Liver (tissue), 8 donors: ENCODE measurements at regions not wholly inside any gene's neighbourhood (a gene's known extent, or its start where the extent isn't known, plus 50 kb on each side); places are given as distances from the start of the nearest gene placed in this dataset.

Experiments
- DNase-seq: peaks from one replicate; pipeline ENCODE4 v3.0.0-alpha.2; 2017; ENCODE audit warnings: low spot score
- H3K27ac ChIP-seq, 2 donors: one replicate each; pipeline ENCODE4 v1.7.0; 2013; ENCODE audit warnings: inconsistent platforms in 2 of 2, low read length in 2 of 2, control low read depth in 1 of 2, low read depth in 1 of 2, mild to moderate bottlenecking in 1 of 2
- H3K27me3 ChIP-seq, 4 donors: one replicate each; pipeline versions ENCODE4 v1.6.1 to v1.7.0; 2013; ENCODE audit warnings: low read length in 3 of 4, inconsistent platforms in 1 of 4, mild to moderate bottlenecking in 1 of 4, moderate library complexity in 1 of 4; ENCODE audit not compliant: control insufficient read depth in 4 of 4, insufficient read depth in 4 of 4
- H3K36me3 ChIP-seq, 4 donors: one replicate each; pipeline versions ENCODE4 v1.6.1 to v1.7.0; 2013; ENCODE audit warnings: low read length in 3 of 4, mild to moderate bottlenecking in 3 of 4, low read depth in 1 of 4, moderate library complexity in 1 of 4; ENCODE audit not compliant: control insufficient read depth in 4 of 4, insufficient read depth in 3 of 4
- H3K4me1 ChIP-seq, 4 donors: one replicate each; pipeline versions ENCODE4 v1.6.1 to v1.7.0; 2013; ENCODE audit warnings: low read length in 3 of 4, mild to moderate bottlenecking in 3 of 4, moderate library complexity in 1 of 4; ENCODE audit not compliant: control insufficient read depth in 4 of 4, insufficient read depth in 4 of 4
- H3K4me3 ChIP-seq, 3 donors: one replicate each; pipeline versions ENCODE4 v1.6.1 to v1.7.0; 2013; ENCODE audit warnings: low read length in 3 of 3, control low read depth in 1 of 3, low read depth in 1 of 3, mild to moderate bottlenecking in 1 of 3
- H3K9ac ChIP-seq, 2 donors: one replicate each; pipeline ENCODE4 v1.7.0; 2013; ENCODE audit warnings: low read length in 2 of 2, mild to moderate bottlenecking in 2 of 2, moderate library complexity in 2 of 2, control low read depth in 1 of 2, low read depth in 1 of 2
- H3K9me3 ChIP-seq, 4 donors: one replicate each; pipeline versions ENCODE4 v1.6.1 to v1.7.0; 2013; ENCODE audit warnings: low read length in 3 of 4; ENCODE audit not compliant: control insufficient read depth in 4 of 4
- ATF3 ChIP-seq: IDR thresholded peaks from 2 replicates; pipeline ENCODE4 v1.6.1; 2016; ENCODE audit warnings: antibody characterized with exemption
- CTCF ChIP-seq: fragments of 150-350 bp; IDR thresholded peaks from 2 replicates; pipeline ENCODE4 v1.5.1; 2017; ENCODE audit warnings: improper control_type of control experiment, low read depth, low read length; ENCODE audit not compliant: missing input control
- EGR1 ChIP-seq, 2 donors: IDR thresholded peaks; 2 replicates each; pipeline ENCODE4 v1.6.1; 2016 to 2018; ENCODE audit warnings: antibody characterized with exemption in 2 of 2, low read depth in 2 of 2
- FOXA1 ChIP-seq: IDR thresholded peaks from 2 replicates; pipeline ENCODE4 v1.6.1; 2016; ENCODE audit warnings: antibody characterized with exemption
- FOXA2 ChIP-seq: IDR thresholded peaks from 2 replicates; pipeline ENCODE4 v1.6.1; 2016; ENCODE audit warnings: antibody characterized with exemption
- GABPA ChIP-seq, 2 donors: IDR thresholded peaks in 1 of 2; conservative IDR thresholded peaks in 1 of 2; 2 replicates each; pipeline ENCODE4 v1.6.1; 2016; ENCODE audit warnings: antibody characterized with exemption in 2 of 2, mild to moderate bottlenecking in 1 of 2, moderate library complexity in 1 of 2
- HNF4A ChIP-seq, 2 donors: conservative IDR thresholded peaks; 2 replicates each; pipeline ENCODE4 v1.6.1; 2016; ENCODE audit warnings: antibody characterized with exemption in 2 of 2, mild to moderate bottlenecking in 2 of 2
- HNF4G ChIP-seq: IDR thresholded peaks from 2 replicates; pipeline ENCODE4 v1.6.1; 2016; ENCODE audit warnings: antibody characterized with exemption
- JUND ChIP-seq, 2 donors: IDR thresholded peaks; 2 replicates each; pipeline ENCODE4 v1.6.1; 2016; ENCODE audit warnings: antibody characterized with exemption in 2 of 2
- NR2F2 ChIP-seq: IDR thresholded peaks from 2 replicates; pipeline ENCODE4 v1.6.1; 2016; ENCODE audit warnings: antibody characterized with exemption
- RAD21 ChIP-seq, 2 donors: IDR thresholded peaks; 2 replicates each; pipeline ENCODE4 v1.6.1; 2016; ENCODE audit warnings: antibody characterized with exemption in 2 of 2, mild to moderate bottlenecking in 2 of 2
- RXRA ChIP-seq, 2 donors: IDR thresholded peaks; 2 replicates each; pipeline ENCODE4 v1.6.1; 2017 to 2018; ENCODE audit warnings: antibody characterized with exemption in 2 of 2, mild to moderate bottlenecking in 1 of 2
- SP1 ChIP-seq: IDR thresholded peaks from 2 replicates; pipeline ENCODE4 v1.6.1; 2018; ENCODE audit warnings: antibody characterized with exemption, mild to moderate bottlenecking
- TAF1 ChIP-seq: conservative IDR thresholded peaks from 2 replicates; pipeline ENCODE4 v1.6.1; 2016; ENCODE audit warnings: antibody characterized with exemption, mild to moderate bottlenecking
- YY1 ChIP-seq: IDR thresholded peaks from 2 replicates; pipeline ENCODE4 v1.6.1; 2016; ENCODE audit warnings: antibody characterized with exemption, mild to moderate bottlenecking
- ZBTB33 ChIP-seq: IDR thresholded peaks from 2 replicates; pipeline ENCODE4 v1.6.1; 2016; ENCODE audit warnings: antibody characterized with exemption
- WGBS: extraction: QIAGEN DNeasy Blood & Tissue Kit; methylation state at CpG from one replicate; pipeline ENCODE4 v1.1.7; 2013; 5-methylcytosine and 5-hydroxymethylcytosine counted together
- TF ChIP-seq, protein P1 (sequence below): IDR thresholded peaks from 2 replicates; pipeline ENCODE4 v1.6.1; 2016; ENCODE audit warnings: antibody characterized with exemption, mild to moderate bottlenecking
- TF ChIP-seq, protein P2 (sequence below): IDR thresholded peaks from 2 replicates; pipeline ENCODE4 v1.6.1; 2016; ENCODE audit warnings: antibody characterized with exemption
- donor health status: healthy.
- donor health status: healthy.
- donor health status: healthy.
- donor health status: healthy.
- donor health status: healthy.

- Histone ChIP-seq H3K4me1 (no peaks in the 10 kb centered on the region), H3K27me3 (no peaks in the 10 kb centered on the region), H3K9me3 (no peaks in the 10 kb centered on the region), H3K36me3 (no peaks in the 10 kb centered on the region), H3K9ac (no peak overlapping the region), H3K27ac (no peak overlapping the region), H3K4me3 (no peak overlapping the region)
- TF ChIP-seq ATF3 = no peak
- no peak for TF ChIP-seq RXRA (IDR thresholded peaks at IDR 0.05)
- TF ChIP-seq, protein P1, sequence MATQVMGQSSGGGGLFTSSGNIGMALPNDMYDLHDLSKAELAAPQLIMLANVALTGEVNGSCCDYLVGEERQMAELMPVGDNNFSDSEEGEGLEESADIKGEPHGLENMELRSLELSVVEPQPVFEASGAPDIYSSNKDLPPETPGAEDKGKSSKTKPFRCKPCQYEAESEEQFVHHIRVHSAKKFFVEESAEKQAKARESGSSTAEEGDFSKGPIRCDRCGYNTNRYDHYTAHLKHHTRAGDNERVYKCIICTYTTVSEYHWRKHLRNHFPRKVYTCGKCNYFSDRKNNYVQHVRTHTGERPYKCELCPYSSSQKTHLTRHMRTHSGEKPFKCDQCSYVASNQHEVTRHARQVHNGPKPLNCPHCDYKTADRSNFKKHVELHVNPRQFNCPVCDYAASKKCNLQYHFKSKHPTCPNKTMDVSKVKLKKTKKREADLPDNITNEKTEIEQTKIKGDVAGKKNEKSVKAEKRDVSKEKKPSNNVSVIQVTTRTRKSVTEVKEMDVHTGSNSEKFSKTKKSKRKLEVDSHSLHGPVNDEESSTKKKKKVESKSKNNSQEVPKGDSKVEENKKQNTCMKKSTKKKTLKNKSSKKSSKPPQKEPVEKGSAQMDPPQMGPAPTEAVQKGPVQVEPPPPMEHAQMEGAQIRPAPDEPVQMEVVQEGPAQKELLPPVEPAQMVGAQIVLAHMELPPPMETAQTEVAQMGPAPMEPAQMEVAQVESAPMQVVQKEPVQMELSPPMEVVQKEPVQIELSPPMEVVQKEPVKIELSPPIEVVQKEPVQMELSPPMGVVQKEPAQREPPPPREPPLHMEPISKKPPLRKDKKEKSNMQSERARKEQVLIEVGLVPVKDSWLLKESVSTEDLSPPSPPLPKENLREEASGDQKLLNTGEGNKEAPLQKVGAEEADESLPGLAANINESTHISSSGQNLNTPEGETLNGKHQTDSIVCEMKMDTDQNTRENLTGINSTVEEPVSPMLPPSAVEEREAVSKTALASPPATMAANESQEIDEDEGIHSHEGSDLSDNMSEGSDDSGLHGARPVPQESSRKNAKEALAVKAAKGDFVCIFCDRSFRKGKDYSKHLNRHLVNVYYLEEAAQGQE = no peak
- TF ChIP-seq JUND (IDR thresholded peaks at IDR 0.05) = no peak
- TF ChIP-seq CTCF = no peak
- TF ChIP-seq RAD21 (IDR thresholded peaks at IDR 0.05) = no peak
- TF ChIP-seq NR2F2 = no peak
- TF ChIP-seq GABPA (IDR thresholded peaks at IDR 0.05 in 1 of 2, conservative IDR thresholded peaks at IDR 0.05 in 1 of 2) = no peak
- no peak for TF ChIP-seq HNF4A (conservative IDR thresholded peaks at IDR 0.05)
- TF ChIP-seq, protein P2, sequence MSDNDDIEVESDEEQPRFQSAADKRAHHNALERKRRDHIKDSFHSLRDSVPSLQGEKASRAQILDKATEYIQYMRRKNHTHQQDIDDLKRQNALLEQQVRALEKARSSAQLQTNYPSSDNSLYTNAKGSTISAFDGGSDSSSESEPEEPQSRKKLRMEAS = no peak
- no peak for TF ChIP-seq FOXA2
- TF ChIP-seq YY1 = no peak
- no peak for TF ChIP-seq HNF4G
- no peak for TF ChIP-seq FOXA1
- no peak for TF ChIP-seq EGR1 (IDR thresholded peaks at IDR 0.05; ENCODE audit: low read depth in 2 of 2)
- no peak for TF ChIP-seq TAF1
- no peak for TF ChIP-seq SP1
- TF ChIP-seq ZBTB33 = no peak
- WGBS = 61% methylated on average over 1 of the region's 1 CpG
- no peak for DNase-seq
Observed at GRCh38 chr3:34955680-34956079, 683.6 kb upstream of the ARPP21 start.
